GM19328 (cell line): ENCODE measurements at regions not wholly inside any gene's neighbourhood (a gene's known extent, or its start where the extent isn't known, plus 50 kb on each side); places are given as distances from the start of the nearest gene placed in this dataset.

ENCODE experiments used
- ATAC-seq: cut with Tn5 transposase; IDR thresholded peaks from one replicate; pipeline ENCODE4 v1.9.1; 2021; ENCODE audit warnings: mild to moderate bottlenecking, moderate library complexity; ENCODE audit not compliant: unreplicated experiment

DNA sequence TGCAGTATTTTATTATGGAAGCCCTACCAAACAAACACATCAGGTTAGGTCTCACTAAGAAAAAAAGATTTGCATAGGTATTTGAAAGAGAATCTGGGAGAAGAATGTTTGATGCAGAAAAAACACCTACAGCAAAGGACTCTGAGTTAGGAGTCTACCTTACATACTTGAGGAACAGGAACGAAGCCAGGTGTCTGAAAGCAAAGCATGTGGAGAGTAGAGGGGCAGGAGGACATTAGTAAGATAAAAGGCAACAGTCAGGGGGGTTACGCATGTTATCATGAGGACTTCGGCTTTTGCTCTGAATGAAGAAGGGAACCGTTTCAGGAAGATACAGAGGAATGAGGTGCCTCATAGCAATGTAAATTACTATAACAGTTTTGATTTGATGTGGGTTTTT, 87.9 kb upstream of the PTER start:
- no peak for ATAC-seq

DNA sequence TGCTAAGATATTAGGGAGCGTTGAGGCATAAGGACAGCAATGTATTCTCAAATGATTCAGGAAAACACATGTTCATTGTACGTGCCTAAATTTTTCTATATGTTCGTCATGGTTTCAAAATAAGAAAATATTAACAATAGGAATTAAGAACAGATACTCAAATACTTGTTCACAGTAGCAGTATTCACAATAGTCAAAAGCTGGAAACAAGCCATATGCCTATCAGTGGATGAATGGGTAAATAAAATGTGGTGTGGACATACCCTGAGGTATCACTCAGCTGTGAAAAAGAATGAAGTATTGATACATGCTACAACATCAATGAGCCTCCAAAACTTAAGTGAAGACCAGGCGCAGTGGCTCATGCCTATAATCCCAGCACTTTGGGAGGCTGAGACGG, 84.7 kb upstream of the PTER start:
- ATAC-seq = no peak

DNA sequence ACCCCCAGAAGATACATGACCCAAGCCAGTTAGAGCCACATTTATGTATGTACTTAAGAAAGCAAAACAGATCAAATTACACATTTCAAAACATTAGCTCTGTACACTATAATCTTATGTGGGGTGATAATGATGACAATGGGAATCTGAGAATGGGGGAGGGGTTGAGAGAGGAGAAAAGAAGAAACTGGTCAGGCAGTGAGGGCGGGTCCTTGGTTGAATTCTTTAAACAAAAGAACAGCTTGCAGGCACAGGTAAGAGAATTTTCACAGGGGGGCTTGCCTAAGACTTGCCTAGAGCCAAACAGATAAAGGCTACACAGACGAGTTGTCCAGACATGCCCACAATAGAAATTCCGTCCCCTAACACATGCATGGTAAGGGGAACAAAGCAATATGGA, 76.8 kb upstream of the PTER start:
- no peak for ATAC-seq

DNA sequence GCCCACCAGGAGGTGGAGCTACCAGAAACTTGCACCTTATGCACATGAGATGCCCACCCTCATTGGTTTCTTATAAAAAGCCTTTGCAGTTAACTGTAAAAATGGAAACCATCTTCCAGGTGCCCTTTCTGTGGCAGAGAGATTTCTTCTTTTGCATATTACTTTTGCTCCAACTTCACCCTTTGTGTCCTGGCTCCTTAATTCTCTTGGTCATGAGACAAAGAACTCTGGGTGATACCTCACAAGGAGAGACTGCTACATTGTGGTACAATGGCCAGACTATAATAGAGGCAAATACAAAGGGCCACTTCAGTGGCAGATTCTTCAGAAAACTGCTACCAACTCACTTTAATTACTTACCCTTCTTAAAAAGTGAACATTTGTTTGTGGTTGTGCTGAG, 76.4 kb upstream of the PTER start:
- no peak for ATAC-seq

DNA sequence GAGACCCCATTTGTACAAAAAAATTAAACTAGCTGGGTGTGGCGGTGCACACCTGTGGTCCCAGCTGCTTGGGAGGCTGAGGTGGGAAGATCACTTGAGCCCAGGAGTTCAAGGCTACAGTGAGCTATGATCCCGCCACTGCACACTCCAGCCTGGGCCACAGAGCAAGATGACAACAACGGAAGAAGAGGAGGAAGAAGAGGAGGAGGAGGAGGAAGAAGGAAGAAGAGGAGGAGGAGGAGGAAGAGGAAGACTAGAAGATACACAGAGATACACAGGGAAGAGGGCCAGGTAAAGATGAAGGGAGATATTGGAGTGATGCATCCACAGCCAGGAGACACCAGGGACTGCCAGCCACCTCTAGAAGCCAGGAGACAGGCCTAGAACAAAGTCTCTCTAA, 75.7 kb upstream of the PTER start:
- ATAC-seq = no peak

DNA sequence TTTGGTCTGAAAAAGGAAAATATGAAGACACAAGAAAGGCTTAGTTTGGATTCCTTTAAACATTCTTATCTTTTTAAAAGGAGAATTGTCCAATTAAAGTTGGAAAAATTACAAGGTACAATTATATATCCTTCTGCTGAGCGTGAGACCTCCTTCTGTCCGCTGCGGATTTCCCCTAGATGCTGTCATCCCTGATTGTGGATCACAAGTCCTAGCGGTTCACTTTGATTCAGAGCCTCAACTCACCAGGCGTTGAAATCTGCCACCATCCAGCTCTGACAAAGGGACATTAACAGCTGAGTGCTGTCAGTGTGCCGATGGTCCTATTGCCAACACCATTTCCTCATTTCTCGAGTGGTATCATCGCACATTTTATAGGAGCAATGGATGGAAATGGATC, 73.1 kb upstream of the PTER start:
- ATAC-seq = no peak

DNA sequence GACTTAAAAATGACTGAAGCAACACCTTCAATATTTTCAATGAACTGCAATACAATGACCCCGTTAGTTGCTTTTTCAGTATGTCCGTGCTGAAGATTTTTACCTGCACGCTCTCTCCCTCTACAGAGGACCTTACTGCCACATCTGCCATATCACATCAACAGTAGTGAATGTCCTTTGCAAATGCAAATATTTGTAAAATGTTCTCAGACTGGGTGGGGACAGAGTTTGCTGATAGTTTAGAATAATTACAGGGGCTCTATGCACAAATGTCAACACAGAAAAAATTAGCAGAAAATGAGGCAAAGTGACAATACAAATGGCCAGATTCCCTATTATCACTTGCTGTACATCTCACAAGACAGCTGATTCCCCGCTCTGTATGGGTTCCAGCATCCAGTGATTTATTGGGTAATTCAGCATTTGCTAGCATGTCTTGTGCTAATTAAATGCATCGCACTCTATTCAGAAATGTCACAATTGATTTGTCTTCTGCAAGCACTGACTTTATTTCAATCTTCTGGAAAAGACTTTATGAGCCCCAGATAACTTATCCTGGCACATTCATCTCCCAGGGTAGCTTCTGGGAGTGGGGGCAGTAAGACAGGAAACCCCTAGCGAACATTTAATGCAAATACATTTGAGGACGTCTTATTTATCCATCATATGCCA, 69.1 kb upstream of the PTER start:
- no peak for ATAC-seq

DNA sequence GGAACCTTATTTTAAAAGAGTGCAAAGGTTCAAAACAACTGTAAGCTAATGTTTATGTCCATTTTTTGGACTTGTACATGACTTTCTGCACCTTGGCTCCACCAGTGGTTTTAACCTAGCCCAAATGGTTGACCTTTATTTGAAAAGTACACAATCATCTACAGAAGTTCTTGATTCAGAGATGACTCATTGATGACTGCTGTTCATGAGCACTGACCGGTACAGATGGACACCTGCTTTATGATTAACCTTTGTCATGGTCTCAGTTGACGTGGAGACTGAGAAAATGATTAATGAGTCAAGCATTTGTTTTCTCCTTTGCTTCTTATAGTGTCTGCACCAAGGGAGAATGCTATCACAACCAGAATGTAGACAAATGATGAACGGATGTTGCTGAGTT, 55.7 kb upstream of the PTER start:
- ATAC-seq = no peak

DNA sequence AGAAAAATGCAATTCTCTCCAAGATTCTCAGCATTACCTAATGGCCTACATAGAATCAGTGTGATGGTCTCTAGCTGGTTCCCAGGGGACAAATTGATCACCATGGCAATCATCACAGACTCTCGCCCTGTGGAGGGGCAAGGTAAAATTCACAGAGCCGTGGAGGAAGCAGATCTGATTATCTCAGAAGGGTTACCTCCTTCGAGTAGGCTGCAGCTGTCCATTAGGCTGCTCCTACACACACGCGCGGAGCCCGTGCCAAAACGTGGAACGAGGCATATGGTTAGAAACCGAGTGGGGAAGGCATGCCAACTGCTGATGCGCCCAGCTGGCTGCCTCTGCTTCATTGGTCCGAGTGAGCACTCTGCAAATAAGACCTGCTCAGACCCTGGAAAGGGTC, 52.8 kb upstream of the PTER start:
- ATAC-seq = no peak

DNA sequence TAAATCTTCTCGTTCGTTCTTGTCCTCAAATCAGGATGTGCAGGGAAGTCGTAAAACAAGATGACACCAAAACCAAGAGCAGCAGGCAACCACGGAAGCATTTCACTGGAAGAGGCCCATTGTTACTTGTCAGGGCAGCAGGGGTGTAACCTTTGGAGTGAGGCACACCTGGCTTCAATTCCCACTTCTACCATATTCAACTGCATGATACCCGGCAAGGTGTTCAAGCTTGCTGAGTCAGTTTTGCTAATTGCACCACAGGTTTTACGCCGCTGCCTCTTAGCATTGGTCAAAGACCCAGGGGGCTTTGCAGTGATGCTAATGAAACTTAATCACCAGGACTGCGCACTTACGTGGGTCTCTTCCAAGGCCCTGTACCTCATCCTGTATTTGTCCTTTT, 50.0 kb upstream of the PTER start:
- no peak for ATAC-seq
